GM18909 (cell line): ENCODE measurements at regions not wholly inside any gene's neighbourhood (a gene's known extent, or its start where the extent isn't known, plus 50 kb on each side); places are given as distances from the start of the nearest gene placed in this dataset.

Experiments
- ATAC-seq: cut with Tn5 transposase; IDR thresholded peaks from one replicate; pipeline ENCODE4 v1.9.1; 2021; ENCODE audit warnings: mild to moderate bottlenecking; ENCODE audit not compliant: unreplicated experiment, poor library complexity

DNA sequence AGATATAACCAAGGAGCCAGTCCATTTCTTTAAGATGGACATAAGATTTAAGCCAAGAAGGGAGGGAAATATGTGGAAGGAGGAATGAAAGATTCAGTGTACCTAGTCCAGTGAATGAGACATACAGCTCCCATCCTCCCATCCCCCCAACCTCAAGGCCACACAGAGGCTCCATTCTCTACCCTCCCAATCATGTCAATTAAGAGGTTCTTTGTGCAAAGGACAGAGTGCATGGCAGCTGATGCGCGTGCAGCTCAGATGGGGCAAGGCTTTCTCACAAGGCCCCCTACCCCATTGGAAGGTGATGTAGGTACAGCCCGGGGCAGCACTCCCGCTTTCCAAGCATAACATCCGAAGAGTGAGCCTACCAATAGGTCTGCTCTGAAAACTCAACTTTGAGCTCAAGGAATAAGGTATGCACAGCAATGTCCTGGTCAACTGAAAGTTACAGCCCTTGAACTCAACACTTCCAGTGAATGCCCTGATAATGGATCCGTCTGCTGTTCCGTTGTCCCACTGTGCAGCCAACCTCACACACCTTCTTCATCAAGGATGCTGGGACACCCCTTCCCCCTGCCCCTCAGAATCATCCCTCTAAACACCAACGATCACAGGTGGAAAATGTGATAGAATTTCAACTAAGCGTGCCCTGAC lies 458.1 kb downstream of the SOX9 start:
- ATAC-seq: no peak

DNA sequence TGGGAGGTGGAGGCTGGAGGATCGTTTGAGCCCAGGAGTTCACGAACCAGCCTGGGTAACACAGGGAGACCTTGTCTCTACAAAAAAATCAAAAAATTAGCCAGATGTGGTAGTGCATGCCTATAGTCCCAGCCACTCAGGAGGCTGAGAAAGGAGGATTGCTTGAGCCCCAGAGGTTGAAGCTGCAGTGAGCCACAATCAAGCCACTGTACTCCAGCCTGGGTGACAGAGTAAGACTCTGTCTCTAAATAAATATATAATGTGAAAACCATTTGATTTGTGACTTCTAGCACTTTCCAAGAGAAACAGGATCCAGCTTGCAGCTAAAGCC lies 459.1 kb downstream of the SOX9 start:
- ATAC-seq: no peak

DNA sequence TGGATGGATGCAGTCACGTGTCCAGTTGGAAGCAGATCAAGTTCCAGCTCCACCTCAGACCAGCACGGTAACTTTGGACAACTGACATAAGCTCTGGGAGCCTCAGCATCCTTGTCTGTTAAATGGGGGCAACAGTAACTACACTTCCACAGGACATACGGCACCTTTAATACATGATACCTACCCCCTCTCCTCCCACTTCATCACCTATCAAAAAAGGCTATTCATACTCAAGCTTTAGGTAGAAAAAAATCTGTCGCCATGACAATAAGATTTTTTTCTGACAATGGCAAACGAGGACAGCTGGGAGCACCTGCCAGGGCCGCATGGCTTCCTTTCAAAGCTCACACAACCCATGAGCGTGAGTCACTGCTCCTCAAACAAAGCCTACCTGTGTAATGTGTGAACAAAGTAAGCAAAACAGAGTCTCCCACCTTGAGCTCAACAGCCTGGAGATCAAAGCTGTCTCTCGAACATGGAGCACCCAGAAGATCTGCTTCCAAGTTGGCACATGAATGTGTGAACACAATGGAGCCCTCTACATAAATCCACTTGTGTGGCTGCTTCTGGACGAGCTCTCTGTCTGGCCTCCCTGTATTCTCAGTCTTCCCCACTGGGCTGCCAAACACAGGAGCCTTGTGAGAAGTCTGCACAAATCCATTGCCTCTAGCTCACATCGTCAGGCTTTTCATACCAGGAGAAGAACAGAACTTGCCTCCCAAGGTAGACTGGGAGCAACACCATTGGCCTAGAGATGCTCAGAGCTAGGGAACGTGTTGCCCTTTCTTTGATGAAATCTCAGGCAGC lies 459.7 kb downstream of the SOX9 start:
- ATAC-seq: no peak

DNA sequence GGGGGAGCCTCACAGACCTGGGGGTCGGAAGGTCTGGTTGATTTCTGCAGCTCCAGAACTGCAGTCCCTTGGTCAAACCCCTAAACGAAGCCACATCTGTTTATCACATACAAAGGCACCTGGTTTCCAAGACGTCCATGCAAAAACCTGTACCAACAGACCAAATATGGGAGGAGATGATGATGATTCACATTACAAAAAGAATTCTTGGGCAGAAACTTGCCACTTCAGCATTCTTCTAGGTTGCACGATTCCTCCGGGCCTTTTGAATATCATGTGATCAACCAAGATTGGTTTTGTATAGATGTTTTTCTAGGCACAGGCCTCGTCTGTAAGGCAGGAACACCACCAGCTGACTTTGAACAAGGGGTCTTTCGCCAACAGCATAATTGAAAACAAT lies 466.3 kb downstream of the SOX9 start:
- no peak for ATAC-seq

DNA sequence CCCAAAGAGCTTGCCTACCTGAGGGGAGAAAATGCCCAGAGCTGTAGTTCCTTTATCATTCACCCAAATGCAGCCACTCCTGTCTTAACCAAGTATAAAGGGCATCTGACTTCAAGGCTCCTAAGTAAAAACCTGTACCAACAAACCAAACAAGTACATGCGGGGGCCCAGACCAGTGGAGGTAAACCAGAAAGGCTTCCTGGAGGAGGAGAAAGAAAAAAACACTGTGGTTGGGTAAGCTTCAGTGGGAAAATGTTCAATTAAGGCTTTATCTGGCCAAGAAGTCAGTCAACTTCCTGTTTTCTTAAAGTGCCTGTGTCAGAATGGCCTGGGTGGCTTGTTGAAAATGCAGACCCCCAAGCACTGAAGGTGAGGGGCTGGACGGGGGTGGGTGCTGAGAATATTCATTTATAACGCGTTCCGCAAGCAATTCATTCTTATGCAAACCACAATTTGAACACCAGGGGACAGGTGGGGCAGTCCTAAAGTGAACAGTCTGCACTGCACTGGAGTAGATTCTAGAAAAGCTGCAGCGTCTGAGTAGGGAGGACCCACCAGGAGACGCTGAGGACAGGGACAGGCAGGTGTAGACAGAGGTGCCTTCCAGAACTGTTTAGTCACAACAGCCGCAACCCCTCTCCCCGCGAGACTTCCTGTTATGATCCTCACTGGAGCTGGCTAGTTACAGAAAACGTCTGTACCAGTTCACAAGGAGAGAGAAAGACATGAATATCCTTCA lies 467.1 kb downstream of the SOX9 start:
- no peak for ATAC-seq

DNA sequence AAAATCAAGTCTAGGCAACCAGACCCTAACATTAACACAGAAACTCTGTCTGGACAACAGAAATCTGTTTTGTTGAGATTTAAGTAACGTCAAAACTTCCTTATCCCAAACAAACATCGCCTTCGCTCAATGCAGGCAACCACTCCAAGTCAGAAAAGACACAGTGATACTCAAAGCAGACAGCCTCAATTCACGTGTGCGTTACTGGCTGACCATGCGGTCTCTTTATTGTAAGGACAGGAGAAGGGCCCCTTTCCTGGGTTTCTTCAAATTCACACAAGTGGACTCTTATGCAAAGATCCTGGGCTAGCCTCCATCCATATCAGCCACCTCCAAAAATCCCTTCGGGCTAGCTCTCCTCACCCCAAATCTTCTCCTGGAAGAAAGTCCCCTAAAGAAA lies 467.7 kb downstream of the SOX9 start:
- no peak for ATAC-seq

DNA sequence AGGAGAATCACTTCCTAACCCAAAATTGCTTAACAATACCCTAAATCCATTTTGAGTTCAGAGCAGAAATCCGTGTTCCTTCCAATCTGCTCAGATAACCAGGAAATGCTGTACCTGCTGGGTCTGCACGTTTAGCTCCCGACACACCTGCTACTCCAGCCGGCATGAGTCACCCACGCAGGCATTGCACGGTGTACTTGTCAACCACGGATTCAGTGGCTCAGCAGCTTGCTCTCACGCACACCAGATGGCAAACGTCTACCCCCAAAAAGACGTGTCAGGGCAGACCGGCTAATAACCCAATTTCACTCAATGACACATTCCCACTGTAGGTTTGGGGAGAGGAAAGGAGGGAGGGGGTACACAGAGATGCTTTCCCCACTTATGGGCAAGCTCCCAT lies 468.1 kb downstream of the SOX9 start:
- ATAC-seq: no peak

DNA sequence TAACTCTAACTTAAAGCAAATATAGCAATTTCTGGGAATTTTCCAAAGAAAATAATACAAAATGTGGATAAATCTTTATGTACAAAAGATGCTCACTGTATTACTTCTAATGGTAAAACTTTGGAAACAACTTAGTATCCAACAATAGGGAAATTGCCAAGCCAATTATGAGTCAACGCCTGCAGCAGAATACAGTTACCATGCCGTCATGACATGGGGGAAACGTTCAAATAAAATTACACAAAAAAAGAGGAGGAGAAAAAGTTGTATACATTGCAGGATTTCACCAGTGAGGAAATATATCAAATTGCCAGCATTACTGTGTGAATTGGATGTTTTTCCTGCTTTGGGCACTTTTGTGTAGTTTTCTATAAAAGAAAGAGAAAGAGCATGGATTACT lies 469.6 kb downstream of the SOX9 start:
- ATAC-seq: no peak

DNA sequence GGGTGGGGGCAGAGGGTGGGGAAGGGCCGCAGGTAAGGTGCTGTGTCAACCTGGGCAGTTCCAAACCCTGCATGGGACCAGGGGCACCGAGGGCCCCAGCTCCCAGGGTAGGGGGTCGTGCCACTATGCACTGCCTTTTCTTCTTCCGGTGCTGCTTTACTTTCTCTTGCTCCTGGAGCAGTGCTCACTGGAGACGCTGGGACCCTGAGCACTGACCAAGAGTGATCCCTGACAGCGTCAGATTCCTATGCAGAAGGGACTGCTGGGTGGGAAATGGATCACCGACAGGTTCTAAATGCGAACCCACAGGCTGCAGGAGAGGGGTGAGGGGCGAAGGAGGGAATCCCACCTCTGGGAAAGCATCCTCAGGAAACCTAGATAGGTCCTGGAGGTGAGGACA lies 470.1 kb downstream of the SOX9 start:
- ATAC-seq: no peak

DNA sequence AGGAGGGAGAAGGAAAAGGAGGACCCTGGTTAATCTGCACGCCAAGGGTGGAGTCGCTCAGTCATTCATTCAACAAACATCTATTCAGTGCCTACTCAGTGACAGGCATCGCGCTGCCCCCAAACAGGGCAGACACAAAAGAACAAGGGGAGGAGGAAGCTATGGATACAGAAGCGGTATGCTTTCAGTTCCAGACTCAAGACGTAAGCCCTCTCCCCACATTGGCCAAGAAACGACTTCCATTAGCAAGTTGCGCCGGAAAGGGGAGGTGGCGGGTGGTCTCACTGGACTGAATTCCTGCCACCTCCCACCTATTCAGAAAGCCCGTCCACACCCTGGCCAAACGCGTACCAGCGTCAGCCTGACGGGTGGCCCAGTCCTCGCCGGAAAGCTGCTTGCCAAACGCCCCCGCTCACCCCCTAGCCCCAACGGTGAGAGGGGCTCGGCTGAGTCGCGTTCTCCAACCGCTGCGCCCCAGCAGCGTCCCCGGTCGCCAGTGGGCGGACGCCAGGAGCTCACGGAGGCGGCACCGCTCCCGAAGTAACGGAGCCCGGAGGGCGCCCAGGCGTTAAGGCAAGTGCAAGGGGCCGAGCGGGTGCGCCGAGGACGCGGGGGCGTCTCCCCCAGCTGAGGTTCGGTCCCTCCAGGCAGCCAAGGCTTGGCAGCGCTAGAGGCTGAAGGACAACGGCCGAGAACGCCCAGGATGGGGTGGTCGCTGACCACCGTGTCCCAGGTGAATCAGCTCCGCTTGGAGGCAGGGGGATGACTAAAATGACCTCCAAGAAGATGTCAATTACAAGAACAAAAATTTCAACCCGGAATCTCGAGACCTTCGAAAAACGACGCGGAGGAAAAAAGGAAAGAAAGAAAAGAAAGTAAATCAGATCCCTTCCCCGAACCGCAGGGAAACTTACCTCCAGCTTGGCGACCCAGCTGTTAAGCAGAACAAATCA lies 470.7 kb downstream of the SOX9 start:
- ATAC-seq: no peak

DNA sequence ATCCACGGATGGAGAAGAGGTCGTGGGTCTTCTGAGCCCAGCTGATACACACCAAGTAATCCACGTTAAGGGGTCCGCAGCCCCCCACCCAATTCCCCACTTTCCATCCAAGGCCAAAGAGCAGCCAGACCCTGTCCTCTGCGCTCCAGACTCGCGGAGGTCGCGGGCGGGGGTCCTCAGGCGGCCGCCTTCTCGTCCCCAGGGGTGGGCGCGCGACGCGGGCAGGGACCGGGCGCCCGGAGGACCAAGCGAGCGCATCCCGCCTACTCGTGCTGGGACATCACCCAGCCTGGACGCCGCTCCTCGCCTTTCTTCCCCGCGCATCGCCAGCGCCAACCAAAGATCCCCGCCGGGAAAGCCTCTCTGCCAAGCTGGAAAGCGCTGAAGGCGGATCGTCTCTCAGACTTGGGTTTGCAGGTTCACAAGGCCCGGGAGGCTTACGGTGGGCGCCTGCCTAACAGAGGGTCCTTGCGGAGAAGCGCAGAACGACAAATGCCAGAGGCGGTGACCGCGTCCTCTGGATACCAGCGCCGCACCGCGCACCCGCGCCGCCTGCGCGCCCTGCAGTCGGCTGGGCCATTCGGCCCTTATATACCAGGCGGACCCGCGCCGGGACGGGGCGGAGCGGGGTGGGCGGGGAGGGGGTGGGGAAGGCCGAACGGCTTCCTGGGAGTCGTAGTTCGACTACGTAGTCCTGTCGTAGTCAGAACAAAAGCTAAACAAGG lies 471.6 kb downstream of the SOX9 start:
- peak; percentile 68 for ATAC-seq

DNA sequence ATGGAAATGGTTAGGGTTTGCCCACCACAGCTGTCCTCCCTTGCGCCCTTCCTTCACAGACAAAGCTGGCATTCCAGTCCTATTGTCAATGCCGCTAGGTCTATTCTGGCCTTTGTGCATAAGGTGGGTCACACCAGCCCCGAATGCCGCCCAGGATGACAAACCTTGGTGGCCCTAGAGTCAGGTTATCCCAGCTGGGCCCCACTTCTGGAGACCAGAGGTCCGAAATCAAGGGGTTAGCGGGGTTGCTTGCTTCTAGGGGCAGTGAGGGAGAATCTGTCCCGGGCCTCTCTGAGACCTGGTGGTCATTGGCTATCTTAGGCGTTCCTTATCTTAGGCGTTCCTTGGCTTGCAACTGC lies 472.1 kb downstream of the SOX9 start:
- ATAC-seq: no peak

DNA sequence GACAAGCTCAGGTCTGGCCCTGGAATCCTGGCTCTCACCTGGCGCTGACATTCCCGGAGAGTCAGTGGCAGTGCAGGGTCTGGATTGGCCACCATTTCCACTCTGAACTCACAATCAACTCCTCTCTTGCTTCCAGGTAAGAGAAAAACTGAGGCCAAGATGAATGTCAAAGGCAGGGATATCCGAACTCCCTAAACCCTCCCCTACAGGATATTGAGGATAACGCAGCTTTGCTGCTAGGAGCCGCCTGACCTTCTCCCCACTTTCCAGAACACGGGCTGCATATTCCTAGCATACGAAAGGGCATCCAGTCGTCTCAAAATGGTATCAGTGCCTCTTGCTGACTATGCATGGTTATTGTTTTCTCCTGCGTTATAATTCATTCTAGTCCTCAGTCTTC lies 473.4 kb downstream of the SOX9 start:
- ATAC-seq: no peak
